Spleen (tissue), 3 donors: ENCODE measurements at regions not wholly inside any gene's neighbourhood (a gene's known extent, or its start where the extent isn't known, plus 50 kb on each side); places are given as distances from the start of the nearest gene placed in this dataset.

Experiments
- POLR2A ChIP-seq, 3 donors: fragments of 450-650 bp; IDR thresholded peaks; one replicate each; pipeline ENCODE4 v1.5.1; 2017; ENCODE audit warnings: antibody characterized with exemption in 3 of 3, mild to moderate bottlenecking in 1 of 3
- POLR2AphosphoS5 ChIP-seq, 3 donors: sonication (generic); formaldehyde crosslinking; IDR thresholded peaks; one replicate each; pipeline ENCODE4 v1.5.1; 2017; ENCODE audit warnings: antibody characterized with exemption in 3 of 3

DNA sequence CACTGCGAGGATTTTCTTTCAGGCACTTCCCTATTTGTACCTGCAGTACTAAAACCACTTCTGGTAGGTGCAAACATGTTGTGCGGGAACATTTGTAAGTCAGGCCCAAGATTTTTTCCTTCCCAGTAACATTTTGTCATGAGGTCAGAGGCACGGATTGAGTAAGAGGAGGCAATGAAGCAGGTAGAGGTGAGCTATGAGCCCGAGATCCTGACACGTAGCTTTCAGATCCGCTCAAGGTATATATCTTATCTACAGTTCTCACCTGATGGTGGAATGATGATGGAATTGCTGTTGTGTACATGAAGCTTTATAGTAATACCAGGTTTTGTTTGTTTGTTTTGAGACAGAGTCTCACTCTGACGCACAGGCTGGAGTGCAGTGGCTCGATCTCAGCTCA lies 497.5 kb downstream of the NR2F2 start:
- no peak for TF ChIP-seq POLR2AphosphoS5 (IDR thresholded peaks at IDR 0.05)
- no peak for TF ChIP-seq POLR2A (IDR thresholded peaks at IDR 0.05)
